Upper lobe of right lung (tissue), 1 donor: ENCODE measurements at regions not wholly inside any gene's neighbourhood (a gene's known extent, or its start where the extent isn't known, plus 50 kb on each side); places are given as distances from the start of the nearest gene placed in this dataset.

Experiments
- ATAC-seq: fragments of 200-7000 bp; cut with Tn5 transposase; one replicate; pipeline ENCODE4 v1.9.1; 2020; ENCODE audit warnings: mild to moderate bottlenecking, moderate library complexity
- DNase-seq: peaks from one replicate; pipeline ENCODE4 v3.0.0-alpha.2; 2020
- H3K27ac ChIP-seq: fragments of 200-600 bp; one replicate; pipeline ENCODE4 v1.8.0; 2022
- H3K27me3 ChIP-seq: fragments of 200-600 bp; one replicate; pipeline ENCODE4 v1.8.0; 2022; ENCODE audit warnings: mild to moderate bottlenecking
- H3K36me3 ChIP-seq: fragments of 200-600 bp; one replicate; pipeline ENCODE4 v1.8.0; 2022
- H3K4me1 ChIP-seq: fragments of 200-600 bp; one replicate; pipeline ENCODE4 v1.8.0; 2022
- H3K4me3 ChIP-seq: fragments of 200-600 bp; one replicate; pipeline ENCODE4 v1.8.0; 2022; ENCODE audit warnings: mild to moderate bottlenecking
- H3K9me3 ChIP-seq: fragments of 200-600 bp; one replicate; pipeline ENCODE4 v1.8.0; 2022
- CTCF ChIP-seq: fragments of 200-600 bp; IDR thresholded peaks from one replicate; pipeline ENCODE4 v1.8.0; 2022; ENCODE audit warnings: antibody characterized with exemption
- intact Hi-C: fragments of 100-400 bp; cut with DNase I; formaldehyde crosslinking; loops from one replicate; pipeline ENCODE4 v1.11.0; 2022
- donor health status: DM: no; HTN: yes; CAD: no; lungs with severe emphysema.

DNA sequence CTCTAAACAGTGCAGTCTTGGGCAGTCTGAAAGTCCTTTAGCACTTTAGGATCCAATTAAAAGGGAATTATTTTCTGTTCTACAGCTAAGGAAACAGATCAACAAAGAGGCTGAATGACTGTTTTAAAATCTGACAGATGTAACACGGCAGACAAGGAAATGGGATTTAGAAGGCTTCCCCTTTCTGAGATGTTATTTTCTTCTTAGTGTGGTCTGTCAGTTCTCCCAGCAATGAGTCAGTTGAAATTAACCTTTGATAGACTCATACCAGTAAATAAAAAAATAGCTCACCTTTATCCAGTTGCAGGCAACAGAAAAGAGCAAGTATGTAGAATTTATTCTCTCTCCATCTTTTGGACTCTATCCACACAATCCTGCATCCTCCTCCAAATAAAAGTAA is 98.1 kb downstream of the NEDD1 start:
- no peaks in the 10 kb centered on the region for H3K4me1 ChIP-seq
- ATAC-seq (no peak), DNase-seq (no peak)
- intact Hi-C loops, result no loop called here
- H3K27ac ChIP-seq, result no peak overlapping the region
- no peaks in the 10 kb centered on the region for H3K36me3 ChIP-seq
- no peak overlapping the region for H3K4me3 ChIP-seq
- no peak for TF ChIP-seq CTCF
- H3K27me3 ChIP-seq, result no peaks in the 10 kb centered on the region
- no peaks in the 10 kb centered on the region for H3K9me3 ChIP-seq

GRCh38 chr12:97005646-97006045 is 98.6 kb downstream of the NEDD1 start:
- Histone ChIP-seq H3K4me1 (no peaks in the 10 kb centered on the region), H3K9me3 (no peaks in the 10 kb centered on the region), H3K36me3 (no peaks in the 10 kb centered on the region), H3K27me3 (no peaks in the 10 kb centered on the region), H3K27ac (no peak overlapping the region), H3K4me3 (no peak overlapping the region)
- DNase-seq (no peak), ATAC-seq (no peak)
- no peak for TF ChIP-seq CTCF
- intact Hi-C loops, result no loop called here

DNA sequence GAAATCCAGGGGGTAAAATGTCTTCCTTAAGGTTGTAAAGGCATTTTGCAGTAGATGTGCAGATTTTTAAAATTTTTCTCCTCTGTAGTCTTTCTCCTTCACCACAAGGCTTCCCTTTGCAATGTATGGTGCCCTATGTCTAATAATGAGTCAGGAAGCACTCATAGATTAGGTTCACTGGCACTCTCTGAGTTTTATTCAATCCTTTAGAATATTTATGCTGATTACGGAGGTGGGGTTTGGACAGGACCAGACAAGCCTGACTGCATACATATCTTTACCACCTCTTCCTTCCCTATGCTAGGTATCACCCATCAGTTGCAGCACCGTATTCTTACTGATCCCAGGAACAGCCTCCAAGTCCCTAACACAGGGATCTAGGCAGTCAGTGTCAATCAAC is 99.5 kb downstream of the NEDD1 start:
- ATAC-seq (no peak), DNase-seq (no peak)
- intact Hi-C loops, result no loop called here
- no peaks in the 10 kb centered on the region for H3K9me3 ChIP-seq
- no peaks in the 10 kb centered on the region for H3K36me3 ChIP-seq
- no peak overlapping the region for H3K27ac ChIP-seq
- H3K4me1 ChIP-seq, result no peaks in the 10 kb centered on the region
- TF ChIP-seq CTCF, result no peak
- H3K27me3 ChIP-seq, result no peaks in the 10 kb centered on the region
- no peak overlapping the region for H3K4me3 ChIP-seq

DNA sequence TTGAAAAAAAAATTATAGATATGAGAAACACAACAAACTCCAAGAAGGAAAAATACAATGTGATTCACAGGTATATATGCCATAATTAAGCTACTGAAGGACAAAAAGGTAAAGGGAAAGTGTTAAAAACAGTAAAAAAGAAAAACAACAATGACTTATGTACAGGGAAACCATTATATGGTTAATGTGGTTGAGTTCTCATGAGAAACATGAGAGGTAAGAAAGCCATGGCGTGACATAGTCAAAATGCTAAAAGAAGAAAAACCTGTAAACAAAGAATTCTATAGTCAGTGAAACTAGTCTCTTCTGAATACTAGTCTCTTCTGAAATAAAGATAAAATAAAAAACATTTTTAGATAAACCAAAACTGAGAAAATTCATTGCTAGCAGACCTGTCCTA is 109.1 kb downstream of the NEDD1 start:
- no peak for TF ChIP-seq CTCF
- intact Hi-C loops, result no loop called here

GRCh38 chr12:97017213-97017612 is 110.2 kb downstream of the NEDD1 start:
- no peak for ATAC-seq
- H3K4me3 ChIP-seq, result no peak overlapping the region

More for the DNA sequence above, 109.1 kb downstream of the NEDD1 start:
- Histone ChIP-seq H3K4me3 (no peak overlapping the region), H3K36me3 (no peaks in the 10 kb centered on the region), H3K27ac (no peak overlapping the region), H3K27me3 (no peaks in the 10 kb centered on the region), H3K4me1 (no peaks in the 10 kb centered on the region), H3K9me3 (no peaks in the 10 kb centered on the region)
- DNase-seq, result no peak
- ATAC-seq, result no peak

More at GRCh38 chr12:97017213-97017612, 110.2 kb downstream of the NEDD1 start:
- Histone ChIP-seq H3K27ac (no peak overlapping the region), H3K9me3 (no peaks in the 10 kb centered on the region), H3K27me3 (no peaks in the 10 kb centered on the region), H3K36me3 (no peaks in the 10 kb centered on the region), H3K4me1 (no peaks in the 10 kb centered on the region)
- intact Hi-C loops, result no loop called here
- DNase-seq, result no peak
- TF ChIP-seq CTCF, result no peak
